GM19351 (cell line): ENCODE measurements at regions not wholly inside any gene's neighbourhood (a gene's known extent, or its start where the extent isn't known, plus 50 kb on each side); places are given as distances from the start of the nearest gene placed in this dataset.

Experiments used
- ATAC-seq: cut with Tn5 transposase; IDR thresholded peaks from one replicate; pipeline ENCODE4 v1.9.1; 2021; ENCODE audit warnings: mild to moderate bottlenecking, moderate library complexity; ENCODE audit not compliant: unreplicated experiment

- ATAC-seq = no peak
Measured at GRCh38 chr10:90396721-90397120, 461.1 kb downstream of the HTR7 start.

- ATAC-seq = no peak
Measured at GRCh38 chr10:90398566-90398965, 459.3 kb downstream of the HTR7 start.

GRCh38 chr10:90399782-90400181 is 458.1 kb downstream of the HTR7 start:
- no peak for ATAC-seq

GRCh38 chr10:90403211-90404000 is 454.4 kb downstream of the HTR7 start:
- no peak for ATAC-seq

- no peak for ATAC-seq
Measured at GRCh38 chr10:90407131-90407530, 450.7 kb downstream of the HTR7 start.

- no peak for ATAC-seq
Measured at GRCh38 chr10:90407851-90408250, 450.0 kb downstream of the HTR7 start.

- no peak for ATAC-seq
Measured at GRCh38 chr10:90412582-90412981, 445.3 kb downstream of the HTR7 start.

GRCh38 chr10:90413196-90413595 is 444.6 kb downstream of the HTR7 start:
- no peak for ATAC-seq

- no peak for ATAC-seq
Measured at GRCh38 chr10:90414926-90415325, 442.9 kb downstream of the HTR7 start.

GRCh38 chr10:90417029-90417428 is 440.8 kb downstream of the HTR7 start:
- ATAC-seq = no peak

- no peak for ATAC-seq
Measured at GRCh38 chr10:90417476-90418210, 440.2 kb downstream of the HTR7 start.

- ATAC-seq = no peak
Measured at GRCh38 chr10:90418869-90419652, 438.8 kb downstream of the HTR7 start.

GRCh38 chr10:90420637-90421318 is 437.1 kb downstream of the HTR7 start:
- peak; percentile 84 for ATAC-seq

- ATAC-seq = no peak
Measured at GRCh38 chr10:90421874-90422273, 436.0 kb downstream of the HTR7 start.

- no peak for ATAC-seq
Measured at GRCh38 chr10:90424730-90425129, 433.1 kb downstream of the HTR7 start.

GRCh38 chr10:90430186-90430585 is 427.7 kb downstream of the HTR7 start:
- no peak for ATAC-seq

- ATAC-seq = no peak
Measured at GRCh38 chr10:90432866-90433265, 425.0 kb downstream of the HTR7 start.

GRCh38 chr10:90435296-90435695 is 422.5 kb downstream of the HTR7 start:
- no peak for ATAC-seq

GRCh38 chr10:90437452-90437851 is 420.4 kb downstream of the HTR7 start:
- ATAC-seq = no peak

GRCh38 chr10:90440870-90441269 is 417.0 kb downstream of the HTR7 start:
- ATAC-seq = no peak

GRCh38 chr10:90443342-90443741 is 414.5 kb downstream of the HTR7 start:
- ATAC-seq = no peak
